ENCODE measurements at regions not wholly inside any gene's neighbourhood (a gene's known extent, or its start where the extent isn't known, plus 50 kb on each side); places are given as distances from the start of the nearest gene placed in this dataset.

DNA sequence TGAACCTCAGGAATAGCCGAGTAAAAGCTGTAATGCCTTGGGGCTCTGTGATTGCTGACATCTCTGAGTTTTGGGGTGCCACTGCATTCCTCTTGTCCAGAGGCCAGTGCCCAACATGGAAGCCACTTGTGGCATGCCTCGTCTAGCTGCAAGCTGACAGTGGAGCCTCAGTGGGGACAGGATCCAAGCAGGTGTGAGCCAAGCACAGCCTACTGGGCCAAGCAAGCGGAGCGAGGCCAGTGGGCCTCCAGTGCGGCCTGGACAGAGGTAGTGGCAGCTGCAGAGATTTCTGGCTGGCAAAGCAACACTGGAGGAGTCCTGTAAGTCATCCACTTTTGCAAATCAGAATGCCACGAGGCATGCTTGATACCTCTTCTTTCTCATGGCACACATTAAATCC, 1038.2 kb upstream of the CNTN5 start:
- H3K4me3 ChIP-seq (ENCODE audit: low read depth, low read length) = no peak overlapping the region
- no peaks in the 10 kb centered on the region for H3K27me3 ChIP-seq (ENCODE audit: control insufficient read depth, insufficient read depth, low read length)
- no peak for DNase-seq (ENCODE audit: low read depth)
- TF ChIP-seq, protein P1, sequence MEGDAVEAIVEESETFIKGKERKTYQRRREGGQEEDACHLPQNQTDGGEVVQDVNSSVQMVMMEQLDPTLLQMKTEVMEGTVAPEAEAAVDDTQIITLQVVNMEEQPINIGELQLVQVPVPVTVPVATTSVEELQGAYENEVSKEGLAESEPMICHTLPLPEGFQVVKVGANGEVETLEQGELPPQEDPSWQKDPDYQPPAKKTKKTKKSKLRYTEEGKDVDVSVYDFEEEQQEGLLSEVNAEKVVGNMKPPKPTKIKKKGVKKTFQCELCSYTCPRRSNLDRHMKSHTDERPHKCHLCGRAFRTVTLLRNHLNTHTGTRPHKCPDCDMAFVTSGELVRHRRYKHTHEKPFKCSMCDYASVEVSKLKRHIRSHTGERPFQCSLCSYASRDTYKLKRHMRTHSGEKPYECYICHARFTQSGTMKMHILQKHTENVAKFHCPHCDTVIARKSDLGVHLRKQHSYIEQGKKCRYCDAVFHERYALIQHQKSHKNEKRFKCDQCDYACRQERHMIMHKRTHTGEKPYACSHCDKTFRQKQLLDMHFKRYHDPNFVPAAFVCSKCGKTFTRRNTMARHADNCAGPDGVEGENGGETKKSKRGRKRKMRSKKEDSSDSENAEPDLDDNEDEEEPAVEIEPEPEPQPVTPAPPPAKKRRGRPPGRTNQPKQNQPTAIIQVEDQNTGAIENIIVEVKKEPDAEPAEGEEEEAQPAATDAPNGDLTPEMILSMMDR (IDR thresholded peaks at IDR 0.05; ENCODE audit: insufficient read depth, low read length, poor library complexity, severe bottlenecking) = no peak
- H3K36me3 ChIP-seq (ENCODE audit: control insufficient read depth, insufficient read depth, low read length) = no peaks in the 10 kb centered on the region

DNA sequence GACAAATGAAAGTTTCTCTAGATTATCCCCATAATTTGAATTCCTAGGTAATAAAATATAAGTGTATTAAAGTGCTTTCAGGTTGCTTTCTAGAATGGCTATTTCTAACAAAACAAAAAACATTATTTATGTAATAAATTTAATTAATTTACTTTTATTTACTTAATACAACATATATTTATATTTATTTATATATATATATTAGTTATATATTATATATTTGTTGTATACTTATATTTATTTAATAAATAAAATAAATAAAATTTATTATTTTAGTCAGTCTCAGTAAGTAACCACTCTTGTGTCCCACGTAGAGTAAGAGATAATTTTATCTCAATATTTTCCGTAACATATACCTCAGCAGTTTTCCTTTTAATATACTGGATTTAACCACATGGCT, 1031.6 kb upstream of the CNTN5 start:
- DNase-seq (ENCODE audit: low read depth) = no peak
- TF ChIP-seq, protein P1 (IDR thresholded peaks at IDR 0.05; ENCODE audit: insufficient read depth, low read length, poor library complexity, severe bottlenecking) = no peak
- Histone ChIP-seq H3K36me3 (ENCODE audit: control insufficient read depth, insufficient read depth, low read length) (no peaks in the 10 kb centered on the region), H3K27me3 (ENCODE audit: control insufficient read depth, insufficient read depth, low read length) (no peaks in the 10 kb centered on the region), H3K4me3 (ENCODE audit: low read depth, low read length) (no peak overlapping the region)

DNA sequence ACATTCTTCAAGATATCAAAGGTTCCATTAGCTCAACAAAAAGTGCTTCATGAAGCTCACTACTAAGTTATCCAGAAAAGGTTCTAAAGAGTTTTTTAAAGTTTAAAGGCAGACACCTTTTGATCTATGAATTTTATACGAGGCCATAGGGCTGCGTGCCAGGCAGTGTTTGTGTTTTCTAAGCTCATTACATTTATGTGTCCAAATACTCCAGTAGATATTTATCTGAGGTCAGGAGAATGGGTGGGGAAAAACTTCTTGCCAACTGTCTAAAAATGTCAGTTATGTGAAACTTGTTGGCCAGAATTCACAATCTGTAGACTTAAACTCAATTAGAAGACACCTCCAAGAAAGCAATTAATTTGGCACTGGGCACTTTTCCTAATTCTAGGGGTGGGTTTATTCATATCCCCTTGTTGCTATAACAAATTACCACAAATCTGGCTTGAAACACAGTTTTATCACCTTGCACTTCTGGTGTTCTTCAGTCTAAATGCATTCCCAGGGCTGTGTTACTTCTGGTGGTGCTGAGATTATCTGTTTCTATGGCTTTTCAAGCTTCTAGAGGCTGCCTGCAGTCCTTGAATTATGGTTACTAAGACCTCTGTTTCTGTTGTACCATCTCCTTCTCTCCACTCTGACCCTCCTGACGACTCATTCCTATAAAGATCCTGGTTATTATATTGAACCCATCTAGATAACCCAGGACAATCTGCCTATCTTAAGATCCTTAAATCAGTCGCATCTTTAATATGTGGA, 1030.4 kb upstream of the CNTN5 start:
- no peak for DNase-seq (ENCODE audit: low read depth)
- Histone ChIP-seq H3K27me3 (ENCODE audit: control insufficient read depth, insufficient read depth, low read length) (no peaks in the 10 kb centered on the region), H3K4me3 (ENCODE audit: low read depth, low read length) (no peak overlapping the region), H3K36me3 (ENCODE audit: control insufficient read depth, insufficient read depth, low read length) (no peaks in the 10 kb centered on the region)
- TF ChIP-seq, protein P1 (IDR thresholded peaks at IDR 0.05; ENCODE audit: insufficient read depth, low read length, poor library complexity, severe bottlenecking) = no peak

DNA sequence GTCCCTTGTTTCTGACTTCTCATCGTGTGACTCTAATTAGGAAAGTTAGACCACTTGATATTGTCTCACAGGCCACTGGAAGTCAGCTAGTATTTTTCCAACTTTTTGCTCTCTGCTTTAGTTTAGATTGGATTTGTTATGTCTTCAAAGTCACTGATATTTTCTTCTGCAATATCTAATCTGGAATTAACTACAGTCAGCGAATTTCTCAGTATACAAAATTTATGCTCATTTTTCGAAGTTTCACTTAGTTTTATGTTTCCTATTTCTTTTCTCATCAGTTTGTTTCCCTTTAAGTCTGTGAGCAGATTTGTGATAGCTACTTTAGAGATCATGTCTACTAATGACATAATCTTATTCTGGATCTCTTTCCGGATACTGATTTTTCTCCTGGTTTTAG, 1027.2 kb upstream of the CNTN5 start:
- TF ChIP-seq, protein P1 (IDR thresholded peaks at IDR 0.05; ENCODE audit: insufficient read depth, low read length, poor library complexity, severe bottlenecking) = no peak
- H3K36me3 ChIP-seq (ENCODE audit: control insufficient read depth, insufficient read depth, low read length) = no peaks in the 10 kb centered on the region

DNA sequence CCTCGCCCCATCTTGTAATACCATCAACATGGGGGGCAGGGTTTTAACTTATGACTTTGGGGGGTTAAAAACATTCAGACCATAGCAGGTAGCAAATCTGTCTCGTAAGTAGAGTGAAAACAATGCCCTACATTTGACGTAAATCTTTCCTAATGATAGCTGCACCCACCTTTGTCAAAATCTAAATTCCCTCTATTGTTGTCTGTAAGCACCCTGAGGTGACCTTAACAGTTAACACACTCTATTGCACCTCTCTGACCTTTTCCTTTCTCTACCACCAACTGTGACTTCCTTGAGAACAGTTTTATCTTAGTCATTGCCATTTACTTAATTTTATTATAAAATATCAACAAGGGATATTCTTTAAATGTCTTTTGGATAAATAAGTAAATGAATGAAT, 1024.9 kb upstream of the CNTN5 start:
- no peak for DNase-seq (ENCODE audit: low read depth)
- H3K4me3 ChIP-seq (ENCODE audit: low read depth, low read length) = no peak overlapping the region
- no peaks in the 10 kb centered on the region for H3K27me3 ChIP-seq (ENCODE audit: control insufficient read depth, insufficient read depth, low read length)
- H3K36me3 ChIP-seq (ENCODE audit: control insufficient read depth, insufficient read depth, low read length) = no peaks in the 10 kb centered on the region
- TF ChIP-seq, protein P1 (IDR thresholded peaks at IDR 0.05; ENCODE audit: insufficient read depth, low read length, poor library complexity, severe bottlenecking) = no peak

More for the DNA sequence above, 1027.2 kb upstream of the CNTN5 start:
- DNase-seq (ENCODE audit: low read depth) = no peak
- Histone ChIP-seq H3K27me3 (ENCODE audit: control insufficient read depth, insufficient read depth, low read length) (no peaks in the 10 kb centered on the region), H3K4me3 (ENCODE audit: low read depth, low read length) (no peak overlapping the region)

DNA sequence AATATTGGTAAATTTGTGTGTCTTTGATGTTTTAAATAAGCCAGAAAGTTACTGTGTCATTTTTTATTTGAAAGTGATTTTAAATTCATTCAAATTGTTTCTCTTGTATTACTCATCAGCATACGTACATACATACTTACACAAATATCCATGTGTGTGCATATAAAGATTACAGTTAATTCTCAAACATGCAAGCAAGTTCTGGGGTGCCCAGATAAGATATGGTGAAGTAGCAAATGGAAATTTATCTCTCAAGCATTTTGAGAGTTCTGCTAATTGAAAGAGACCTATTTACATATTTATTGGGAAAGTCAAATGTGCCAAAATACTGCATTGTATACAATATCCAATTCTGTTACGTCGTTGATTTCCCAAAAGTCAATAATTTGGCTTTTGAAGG, 1024.0 kb upstream of the CNTN5 start:
- no peaks in the 10 kb centered on the region for H3K27me3 ChIP-seq (ENCODE audit: control insufficient read depth, insufficient read depth, low read length)
- H3K36me3 ChIP-seq (ENCODE audit: control insufficient read depth, insufficient read depth, low read length) = no peaks in the 10 kb centered on the region
- TF ChIP-seq, protein P1 (IDR thresholded peaks at IDR 0.05; ENCODE audit: insufficient read depth, low read length, poor library complexity, severe bottlenecking) = no peak
- H3K4me3 ChIP-seq (ENCODE audit: low read depth, low read length) = no peak overlapping the region
- no peak for DNase-seq (ENCODE audit: low read depth)
